Heart left ventricle (tissue), 16 donors: ENCODE measurements at regions not wholly inside any gene's neighbourhood (a gene's known extent, or its start where the extent isn't known, plus 50 kb on each side); places are given as distances from the start of the nearest gene placed in this dataset.

Experiments used
- ATAC-seq, 4 donors: fragments of 200-7000 bp; cut with Tn5 transposase; one replicate each; pipeline ENCODE4 v1.9.1; 2020 to 2022; ENCODE audit warnings: moderate library complexity in 4 of 4, mild to moderate bottlenecking in 3 of 4, moderate number of reproducible peaks in 1 of 4
- DNase-seq, 5 donors: peaks; one replicate each; pipeline ENCODE4 v3.0.0-alpha.2; 2020
- H3K27ac ChIP-seq, 12 donors: fragments of 200-600 bp; sonication (generic) in 4 of 12; one replicate each; pipeline versions ENCODE4 v1.5.0 to v1.8.0; 2016 to 2022; ENCODE audit warnings: mild to moderate bottlenecking in 2 of 12
- H3K27me3 ChIP-seq, 9 donors: fragments of 200-600 bp; sonication (generic) in 2 of 9; one replicate each; pipeline versions ENCODE4 v1.5.1 to v1.8.0; 2016 to 2022; ENCODE audit warnings: mild to moderate bottlenecking in 3 of 9
- H3K36me3 ChIP-seq, 9 donors: fragments of 200-600 bp; sonication (generic) in 2 of 9; one replicate each; pipeline versions ENCODE4 v1.5.0 to v1.8.0; 2018 to 2022; ENCODE audit warnings: mild to moderate bottlenecking in 2 of 9
- H3K4me1 ChIP-seq, 12 donors: fragments of 200-600 bp; sonication (generic) in 4 of 12; one replicate each; pipeline versions ENCODE4 v1.5.0 to v1.8.0; 2016 to 2022; ENCODE audit warnings: mild to moderate bottlenecking in 3 of 12
- H3K4me3 ChIP-seq, 12 donors: fragments of 200-600 bp; sonication (generic) in 4 of 12; one replicate each; pipeline versions ENCODE4 v1.5.0 to v1.8.0; 2017 to 2022; ENCODE audit warnings: mild to moderate bottlenecking in 9 of 12, moderate library complexity in 4 of 12
- H3K9me3 ChIP-seq, 12 donors: fragments of 200-600 bp; sonication (generic) in 4 of 12; one replicate each; pipeline versions ENCODE4 v1.5.0 to v1.8.0; 2016 to 2022; ENCODE audit warnings: mild to moderate bottlenecking in 1 of 12
- POLR2A ChIP-seq, 2 donors: fragments of 450-650 bp; IDR thresholded peaks; one replicate each; pipeline ENCODE4 v1.6.1; 2017; ENCODE audit warnings: antibody characterized with exemption in 2 of 2, mild to moderate bottlenecking in 2 of 2, moderate library complexity in 2 of 2
- WGBS, 4 donors: extraction: QIAGEN DNeasy Blood & Tissue Kit in 2 of 4; methylation state at CpG; one replicate each; pipeline versions ENCODE4 v1.1.5 to v1.1.7; 2013 to 2018; 5-methylcytosine and 5-hydroxymethylcytosine counted together
- intact Hi-C, 10 donors: fragments of 100-400 bp; cut with DNase I; formaldehyde crosslinking; loops; one replicate each; pipeline versions ENCODE4 v1.11.1 to v1.14.2; 2022
- TF ChIP-seq, protein P1 (sequence below), 12 donors: fragments of 200-600 bp; sonication (generic) in 4 of 12; IDR thresholded peaks; one replicate each; pipeline versions ENCODE4 v1.5.0 to v1.8.0; 2018 to 2022; ENCODE audit warnings: antibody characterized with exemption in 12 of 12, mild to moderate bottlenecking in 5 of 12
- donor health status: ischemic (EF 13 %, LVEDD 7.1; RV severe dilation, severe dysfunction).
- donor health status: healthy with polysubstance abuse.
- donor health status: DM: no; HTN: yes; CAD: no.
- donor health status: DM: no; HTN: no; CAD: no.
- donor health status: ischemic (EF 25% LVEDD 6.9; RV normal size, moderate dysfunction).
- donor health status: ischemic (EF 25% LVEDD 5.7; RV mildly dilated, moderate dysfunction).
- donor health status: healthy.
- donor health status: DM: yes; HTN: yes; CAD: no.
- donor health status: ischemic (EF 35%, LVEDD 5.7; RV mildly dilated, moderate dysfunction).
- donor health status: nonischemic (EF 11% LVEDD 7.7; RV severe dilation, severe dysfunction).
- donor health status: DM: yes; HTN: yes; CAD: no.
- donor health status: PGD.
- donor health status: ischemic (EF 29% LVEDD 5.4; RV normal size, mild dysfunction).
- donor health status: nonischemic (EF 23%, LVEDD 6.1; RV moderate dilation, normal function).

DNA sequence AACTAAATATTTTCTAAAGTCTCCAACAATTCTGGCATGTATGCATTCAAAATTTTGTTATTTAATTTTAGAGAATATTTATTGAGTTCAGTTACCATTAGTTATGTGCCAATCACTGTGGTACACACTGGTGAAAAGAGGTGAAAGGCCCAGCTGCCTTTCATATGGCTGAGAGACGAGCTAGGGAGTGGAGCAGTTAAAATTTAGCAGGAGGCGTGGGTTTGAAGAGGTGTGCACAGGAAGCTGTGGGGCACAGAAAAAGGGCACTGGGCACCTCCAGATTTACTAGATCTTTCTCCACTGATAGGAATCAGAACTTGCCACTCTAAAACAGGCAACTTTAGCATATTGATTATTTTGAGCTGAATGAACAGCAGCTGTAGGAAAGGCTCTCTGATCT, 347.1 kb downstream of the CD83 start:
- H3K36me3 ChIP-seq = peaks cover 0 to 6% (median 0%) of the 10 kb centered on the region in 9 donors
- intact Hi-C loops = no loop called here

DNA sequence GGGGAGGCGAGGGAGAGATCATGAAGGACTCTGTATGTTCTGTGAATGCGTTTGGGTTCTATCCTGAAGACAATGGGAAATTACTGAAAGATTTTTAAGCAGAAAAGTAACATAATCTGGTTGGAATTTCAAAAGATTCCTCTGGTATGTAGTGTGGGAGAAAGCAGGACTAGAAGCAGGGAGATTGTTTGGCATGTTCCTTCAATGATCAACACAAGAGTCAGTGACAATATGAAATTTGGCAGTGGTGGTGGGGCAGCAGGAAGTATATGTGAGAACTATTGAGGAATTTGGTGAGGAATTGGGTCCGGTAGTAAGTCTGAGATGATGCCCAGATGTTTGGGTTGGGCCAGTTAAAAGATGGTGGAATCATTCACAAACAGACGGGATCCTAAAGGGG, 348.7 kb downstream of the CD83 start:
- intact Hi-C loops = no loop called here
- H3K27me3 ChIP-seq = no peaks in the 10 kb centered on the region
- ATAC-seq (no peak), DNase-seq (no peak)
- WGBS, 4 donors = 88 to 93% (median 90%) methylated on average over 4 of the region's 4 CpGs
- peaks cover 0 to 12% (median 0%) of the 10 kb centered on the region in 12 donors for H3K4me1 ChIP-seq
- no peak overlapping the region for H3K27ac ChIP-seq
- TF ChIP-seq POLR2A (IDR thresholded peaks at IDR 0.05) = no peak
- peaks cover 0 to 10% (median 0%) of the 10 kb centered on the region in 12 donors for H3K9me3 ChIP-seq
- H3K4me3 ChIP-seq = no peak overlapping the region
- H3K36me3 ChIP-seq = peaks cover 0 to 6% (median 0%) of the 10 kb centered on the region in 9 donors

More for the DNA sequence above, 347.1 kb downstream of the CD83 start:
- Histone ChIP-seq H3K9me3 (peaks cover 0 to 10% (median 0%) of the 10 kb centered on the region in 12 donors), H3K27me3 (no peaks in the 10 kb centered on the region), H3K4me1 (no peaks in the 10 kb centered on the region), H3K4me3 (no peak overlapping the region), H3K27ac (no peak overlapping the region)
- ATAC-seq (no peak), DNase-seq (no peak)
- WGBS, 4 donors = 97 to 100% (median 99%) methylated on average over 2 of the region's 2 CpGs
- TF ChIP-seq, protein P1, sequence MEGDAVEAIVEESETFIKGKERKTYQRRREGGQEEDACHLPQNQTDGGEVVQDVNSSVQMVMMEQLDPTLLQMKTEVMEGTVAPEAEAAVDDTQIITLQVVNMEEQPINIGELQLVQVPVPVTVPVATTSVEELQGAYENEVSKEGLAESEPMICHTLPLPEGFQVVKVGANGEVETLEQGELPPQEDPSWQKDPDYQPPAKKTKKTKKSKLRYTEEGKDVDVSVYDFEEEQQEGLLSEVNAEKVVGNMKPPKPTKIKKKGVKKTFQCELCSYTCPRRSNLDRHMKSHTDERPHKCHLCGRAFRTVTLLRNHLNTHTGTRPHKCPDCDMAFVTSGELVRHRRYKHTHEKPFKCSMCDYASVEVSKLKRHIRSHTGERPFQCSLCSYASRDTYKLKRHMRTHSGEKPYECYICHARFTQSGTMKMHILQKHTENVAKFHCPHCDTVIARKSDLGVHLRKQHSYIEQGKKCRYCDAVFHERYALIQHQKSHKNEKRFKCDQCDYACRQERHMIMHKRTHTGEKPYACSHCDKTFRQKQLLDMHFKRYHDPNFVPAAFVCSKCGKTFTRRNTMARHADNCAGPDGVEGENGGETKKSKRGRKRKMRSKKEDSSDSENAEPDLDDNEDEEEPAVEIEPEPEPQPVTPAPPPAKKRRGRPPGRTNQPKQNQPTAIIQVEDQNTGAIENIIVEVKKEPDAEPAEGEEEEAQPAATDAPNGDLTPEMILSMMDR (IDR thresholded peaks at IDR 0.05) = no peak
- no peak for TF ChIP-seq POLR2A (IDR thresholded peaks at IDR 0.05)

DNA sequence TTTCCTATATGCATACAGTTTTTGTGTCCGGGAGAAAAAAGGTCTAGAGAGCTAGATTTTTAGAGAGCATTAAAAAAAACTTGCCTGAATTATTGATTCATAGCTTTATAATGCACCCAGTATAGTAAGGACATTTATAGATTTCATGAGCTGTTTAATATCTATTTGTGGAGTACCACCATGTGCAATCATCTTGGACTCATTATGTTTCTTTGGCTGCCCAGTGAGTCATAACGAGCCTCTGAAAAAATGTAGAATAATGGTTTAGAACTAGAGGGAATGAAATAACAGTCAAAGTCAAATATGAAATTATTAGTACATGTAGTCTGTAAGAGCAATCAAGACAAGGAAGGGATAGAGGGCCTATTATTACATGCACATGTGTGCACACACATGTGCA, 350.0 kb downstream of the CD83 start:
- 72 to 91% (median 85%) methylated on average over 2 of the region's 2 CpGs for WGBS, 4 donors
- ATAC-seq = no peak
- Histone ChIP-seq H3K27me3 (no peaks in the 10 kb centered on the region), H3K36me3 (no peaks in the 10 kb centered on the region), H3K4me1 (peaks cover 0 to 12% (median 0%) of the 10 kb centered on the region in 12 donors), H3K9me3 (peaks cover 0 to 4% (median 0%) of the 10 kb centered on the region in 12 donors), H3K27ac (no peak overlapping the region), H3K4me3 (no peak overlapping the region)
- TF ChIP-seq, protein P1 (IDR thresholded peaks at IDR 0.05) = no peak
- no peak for TF ChIP-seq POLR2A (IDR thresholded peaks at IDR 0.05)
- no peak for DNase-seq
- intact Hi-C loops = no loop called here

DNA sequence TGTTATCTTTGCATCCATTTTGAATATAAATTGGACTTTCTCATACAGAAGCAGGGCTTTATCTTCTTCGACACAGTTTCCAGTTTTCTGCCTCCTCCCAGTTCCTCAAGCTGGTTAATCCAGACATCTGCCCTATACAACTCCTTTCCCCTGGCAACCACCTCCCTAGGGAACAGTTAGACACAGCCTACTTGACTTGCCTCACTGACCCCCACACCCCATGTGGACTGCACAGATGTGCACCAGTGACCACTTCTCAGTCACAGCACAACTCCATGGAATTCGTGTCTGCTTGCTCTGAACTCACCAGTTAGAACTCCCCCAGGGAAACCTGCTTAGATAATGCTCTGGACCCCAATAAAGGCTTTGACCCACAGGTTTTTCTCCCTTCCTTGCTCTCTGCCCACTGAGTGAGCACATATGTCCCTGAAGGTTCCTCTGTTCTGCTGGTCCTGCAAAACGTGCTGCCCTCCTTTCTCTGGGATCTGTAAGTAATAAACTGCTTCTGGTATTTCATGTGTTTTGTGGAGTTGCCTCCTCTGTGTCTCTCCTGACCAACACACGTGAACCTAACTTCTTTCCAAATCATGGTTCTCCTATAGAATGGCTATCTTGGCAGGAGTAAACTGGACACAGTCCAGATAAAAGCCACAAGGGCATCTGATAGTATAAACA, 351.2 kb downstream of the CD83 start:
- Histone ChIP-seq H3K36me3 (no peaks in the 10 kb centered on the region), H3K4me3 (no peak overlapping the region), H3K27ac (no peak overlapping the region), H3K4me1 (peaks cover 0 to 17% (median 0%) of the 10 kb centered on the region in 12 donors), H3K27me3 (no peaks in the 10 kb centered on the region), H3K9me3 (peaks cover 0 to 4% (median 0%) of the 10 kb centered on the region in 12 donors)
- ATAC-seq (no peak), DNase-seq (no peak)
- 94 to 99% (median 96%) methylated on average over 4 of the region's 4 CpGs for WGBS, 4 donors
- intact Hi-C loops = no loop called here
- TF ChIP-seq, protein P1 (IDR thresholded peaks at IDR 0.05) = no peak
- TF ChIP-seq POLR2A (IDR thresholded peaks at IDR 0.05) = no peak
